ENCODE measurements at regions not wholly inside any gene's neighbourhood (a gene's known extent, or its start where the extent isn't known, plus 50 kb on each side); places are given as distances from the start of the nearest gene placed in this dataset.
"Not testable (repeated sequence)": the region's sequence is repeated elsewhere in the genome, so short reads cannot be mapped to it uniquely, and the experiment has no call there.

GRCh38 chr3:66825375-66825774 lies 172.7 kb upstream of the KBTBD8 start:
- H3K4me3 ChIP-seq (ENCODE audit: extremely low read depth, insufficient read depth, low read length, poor library complexity, severe bottlenecking) = no peak overlapping the region
- 88 to 96% methylated on average over 3 to 4 of the region's 4 CpGs for WGBS, 2 experiments (ENCODE audit: insufficient coverage in 2 of 2)
- H3K36me3 ChIP-seq (ENCODE audit: control insufficient read depth, insufficient read depth, low read length) = no peaks in the 10 kb centered on the region
- H3K4me1 ChIP-seq (ENCODE audit: control insufficient read depth, insufficient read depth, low read length, poor library complexity, severe bottlenecking) = no peaks in the 10 kb centered on the region
- H3K27ac ChIP-seq (ENCODE audit: low read depth, low read length, severe bottlenecking) = no peak overlapping the region
- no peaks in the 10 kb centered on the region for H3K9me3 ChIP-seq (ENCODE audit: control insufficient read depth, low read length)

DNA sequence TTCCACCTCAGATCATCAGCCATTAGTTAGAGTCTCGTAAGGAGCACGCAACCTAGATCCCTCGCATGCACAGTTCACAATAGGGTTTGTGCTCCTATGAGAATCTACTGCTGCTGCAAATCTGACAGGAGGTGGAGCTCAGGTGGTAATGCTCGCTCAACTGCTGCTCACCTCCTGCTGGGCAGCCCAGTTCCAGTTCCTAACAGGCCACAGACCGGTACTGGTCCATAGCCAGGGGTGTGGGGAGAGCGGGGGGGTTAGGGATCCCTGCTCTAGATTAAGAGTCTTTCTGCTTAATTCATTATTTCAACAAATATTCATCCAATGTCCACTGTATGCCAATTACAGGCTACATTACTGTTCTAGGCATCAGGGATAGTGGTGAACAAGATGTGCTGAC lies 170.4 kb upstream of the KBTBD8 start:
- 84 to 94% methylated on average over 4 of the region's 6 CpGs for WGBS, 2 experiments (ENCODE audit: insufficient coverage in 2 of 2)
- Histone ChIP-seq H3K27ac (ENCODE audit: low read depth, low read length, severe bottlenecking) (no peak overlapping the region), H3K4me3 (ENCODE audit: extremely low read depth, insufficient read depth, low read length, poor library complexity, severe bottlenecking) (no peak overlapping the region), H3K9me3 (ENCODE audit: control insufficient read depth, low read length) (no peaks in the 10 kb centered on the region), H3K4me1 (ENCODE audit: control insufficient read depth, insufficient read depth, low read length, poor library complexity, severe bottlenecking) (no peaks in the 10 kb centered on the region), H3K36me3 (ENCODE audit: control insufficient read depth, insufficient read depth, low read length) (no peaks in the 10 kb centered on the region)

- Histone ChIP-seq H3K27ac (ENCODE audit: low read depth, low read length, severe bottlenecking) (no peak overlapping the region), H3K36me3 (ENCODE audit: control insufficient read depth, insufficient read depth, low read length) (no peaks in the 10 kb centered on the region), H3K4me1 (ENCODE audit: control insufficient read depth, insufficient read depth, low read length, poor library complexity, severe bottlenecking) (no peaks in the 10 kb centered on the region), H3K4me3 (ENCODE audit: extremely low read depth, insufficient read depth, low read length, poor library complexity, severe bottlenecking) (no peak overlapping the region), H3K9me3 (ENCODE audit: control insufficient read depth, low read length) (no peaks in the 10 kb centered on the region)
- no CpG with 5 or more reads among the region's 1 CpG for WGBS, 2 experiments (ENCODE audit: insufficient coverage in 2 of 2)
Observed at GRCh38 chr3:66828303-66828702, 169.8 kb upstream of the KBTBD8 start.

- 88 to 100% methylated on average over 2 of the region's 3 CpGs for WGBS, 2 experiments (ENCODE audit: insufficient coverage in 2 of 2)
- no peaks in the 10 kb centered on the region for H3K4me1 ChIP-seq (ENCODE audit: control insufficient read depth, insufficient read depth, low read length, poor library complexity, severe bottlenecking)
Observed at GRCh38 chr3:66830301-66830700, 167.8 kb upstream of the KBTBD8 start.

GRCh38 chr3:66831931-66832330 lies 166.2 kb upstream of the KBTBD8 start:
- no peak overlapping the region for H3K4me3 ChIP-seq (ENCODE audit: extremely low read depth, insufficient read depth, low read length, poor library complexity, severe bottlenecking)
- no CpG with 5 or more reads among the region's 1 CpG for WGBS, 2 experiments (ENCODE audit: insufficient coverage in 2 of 2)

More at GRCh38 chr3:66830301-66830700, 167.8 kb upstream of the KBTBD8 start:
- Histone ChIP-seq H3K9me3 (ENCODE audit: control insufficient read depth, low read length) (no peaks in the 10 kb centered on the region), H3K27ac (ENCODE audit: low read depth, low read length, severe bottlenecking) (no peak overlapping the region), H3K36me3 (ENCODE audit: control insufficient read depth, insufficient read depth, low read length) (no peaks in the 10 kb centered on the region), H3K4me3 (ENCODE audit: extremely low read depth, insufficient read depth, low read length, poor library complexity, severe bottlenecking) (no peak overlapping the region)

GRCh38 chr3:66836363-66837152 lies 161.5 kb upstream of the KBTBD8 start:
- Histone ChIP-seq H3K9me3 (ENCODE audit: control insufficient read depth, low read length) (no peaks in the 10 kb centered on the region), H3K4me1 (ENCODE audit: control insufficient read depth, insufficient read depth, low read length, poor library complexity, severe bottlenecking) (no peaks in the 10 kb centered on the region), H3K27ac (ENCODE audit: low read depth, low read length, severe bottlenecking) (no peak overlapping the region), H3K36me3 (ENCODE audit: control insufficient read depth, insufficient read depth, low read length) (no peaks in the 10 kb centered on the region), H3K4me3 (ENCODE audit: extremely low read depth, insufficient read depth, low read length, poor library complexity, severe bottlenecking) (no peak overlapping the region)
- WGBS, 2 experiments (ENCODE audit: insufficient coverage in 2 of 2) = 83 to 100% methylated on average over 2 to 3 of the region's 5 CpGs

More at GRCh38 chr3:66831931-66832330, 166.2 kb upstream of the KBTBD8 start:
- no peak overlapping the region for H3K27ac ChIP-seq (ENCODE audit: low read depth, low read length, severe bottlenecking)
- H3K36me3 ChIP-seq (ENCODE audit: control insufficient read depth, insufficient read depth, low read length) = no peaks in the 10 kb centered on the region
- no peaks in the 10 kb centered on the region for H3K9me3 ChIP-seq (ENCODE audit: control insufficient read depth, low read length)
- no peaks in the 10 kb centered on the region for H3K4me1 ChIP-seq (ENCODE audit: control insufficient read depth, insufficient read depth, low read length, poor library complexity, severe bottlenecking)

DNA sequence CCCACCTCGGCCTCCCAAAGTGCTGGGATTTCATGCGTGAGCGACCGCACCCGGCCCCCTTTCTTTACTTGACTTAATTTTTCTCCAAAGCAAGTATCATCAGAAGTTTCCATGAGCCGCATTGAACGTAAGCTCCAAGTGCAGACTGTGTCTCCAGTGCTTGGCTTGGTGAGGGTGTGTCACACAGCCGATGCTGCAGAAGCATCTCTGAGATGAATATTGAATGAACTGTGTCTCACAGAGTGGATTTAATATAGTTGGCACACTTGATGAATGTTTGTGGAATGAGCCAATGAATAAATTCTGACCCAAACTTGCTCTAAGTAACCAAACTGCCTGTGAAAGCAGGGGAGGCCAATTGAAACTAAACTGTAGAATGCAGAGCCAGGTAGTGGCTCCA lies 159.4 kb upstream of the KBTBD8 start:
- Histone ChIP-seq H3K9me3 (ENCODE audit: control insufficient read depth, low read length) (no peaks in the 10 kb centered on the region), H3K36me3 (ENCODE audit: control insufficient read depth, insufficient read depth, low read length) (no peaks in the 10 kb centered on the region), H3K4me3 (ENCODE audit: extremely low read depth, insufficient read depth, low read length, poor library complexity, severe bottlenecking) (no peak overlapping the region), H3K27ac (ENCODE audit: low read depth, low read length, severe bottlenecking) (no peak overlapping the region), H3K4me1 (ENCODE audit: control insufficient read depth, insufficient read depth, low read length, poor library complexity, severe bottlenecking) (no peaks in the 10 kb centered on the region)
- 95 to 97% methylated on average over 8 of the region's 8 CpGs for WGBS, 2 experiments (ENCODE audit: insufficient coverage in 2 of 2)

- Histone ChIP-seq H3K4me3 (ENCODE audit: extremely low read depth, insufficient read depth, low read length, poor library complexity, severe bottlenecking) (no peak overlapping the region), H3K9me3 (ENCODE audit: control insufficient read depth, low read length) (no peaks in the 10 kb centered on the region), H3K4me1 (ENCODE audit: control insufficient read depth, insufficient read depth, low read length, poor library complexity, severe bottlenecking) (no peaks in the 10 kb centered on the region), H3K27ac (ENCODE audit: low read depth, low read length, severe bottlenecking) (no peak overlapping the region), H3K36me3 (ENCODE audit: control insufficient read depth, insufficient read depth, low read length) (no peaks in the 10 kb centered on the region)
- WGBS, 2 experiments (ENCODE audit: insufficient coverage in 2 of 2) = 96 to 100% methylated on average over 1 to 4 of the region's 6 CpGs
Observed at GRCh38 chr3:66839508-66839907, 158.6 kb upstream of the KBTBD8 start.

DNA sequence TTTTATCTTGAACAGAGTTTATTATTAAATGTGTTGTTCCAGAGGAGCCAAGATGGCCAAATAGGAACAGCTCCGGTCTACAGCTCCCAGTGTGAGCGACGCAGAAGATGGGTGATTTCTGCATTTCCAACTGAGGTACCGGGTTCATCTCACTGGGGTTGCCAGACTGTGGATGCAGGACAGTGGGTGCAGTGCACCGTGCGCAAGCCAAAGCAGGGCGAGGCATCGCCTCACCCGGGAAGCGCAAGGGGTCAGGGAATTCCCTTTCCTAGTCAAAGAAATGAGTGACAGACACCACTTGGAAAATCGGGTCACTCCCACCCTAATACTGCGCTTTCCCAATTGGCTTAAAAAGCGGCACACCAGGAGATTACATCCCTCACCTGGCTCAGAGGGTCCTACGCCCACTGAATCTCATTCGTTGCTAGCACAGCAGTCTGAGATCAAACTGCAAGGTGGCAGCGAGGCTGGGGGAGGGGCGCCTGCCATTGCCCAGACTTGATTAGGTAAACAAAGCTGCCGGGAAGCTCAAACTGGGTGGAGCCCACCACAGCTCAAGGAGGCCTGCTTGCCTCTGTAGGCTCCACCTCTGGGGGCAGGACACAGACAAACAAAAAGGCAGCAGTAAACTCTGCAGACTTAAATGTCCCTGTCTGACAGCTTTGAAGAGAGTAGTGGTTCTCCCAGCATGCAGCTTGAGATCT lies 155.2 kb upstream of the KBTBD8 start:
- WGBS, 2 experiments (ENCODE audit: insufficient coverage in 2 of 2) = 81 to 82% methylated on average over 16 of the region's 18 CpGs
- not testable (repeated sequence) for H3K4me3 ChIP-seq (ENCODE audit: extremely low read depth, insufficient read depth, low read length, poor library complexity, severe bottlenecking); H3K36me3 ChIP-seq (ENCODE audit: control insufficient read depth, insufficient read depth, low read length); H3K4me1 ChIP-seq (ENCODE audit: control insufficient read depth, insufficient read depth, low read length, poor library complexity, severe bottlenecking); H3K9me3 ChIP-seq (ENCODE audit: control insufficient read depth, low read length); H3K27ac ChIP-seq (ENCODE audit: low read depth, low read length, severe bottlenecking)

GRCh38 chr3:66851894-66852613 lies 146.1 kb upstream of the KBTBD8 start:
- Histone ChIP-seq H3K27ac (ENCODE audit: low read depth, low read length, severe bottlenecking) (no peak overlapping the region), H3K4me3 (ENCODE audit: extremely low read depth, insufficient read depth, low read length, poor library complexity, severe bottlenecking) (no peak overlapping the region), H3K4me1 (ENCODE audit: control insufficient read depth, insufficient read depth, low read length, poor library complexity, severe bottlenecking) (no peaks in the 10 kb centered on the region), H3K36me3 (ENCODE audit: control insufficient read depth, insufficient read depth, low read length) (no peaks in the 10 kb centered on the region), H3K9me3 (ENCODE audit: control insufficient read depth, low read length) (no peaks in the 10 kb centered on the region)
- 90% methylated on average over 5 of the region's 5 CpGs for WGBS, 2 experiments (ENCODE audit: insufficient coverage in 2 of 2)

All from mesodermal cell (in vitro differentiated cells).